Thyroid gland (tissue), 4 donors: ENCODE measurements at regions not wholly inside any gene's neighbourhood (a gene's known extent, or its start where the extent isn't known, plus 50 kb on each side); places are given as distances from the start of the nearest gene placed in this dataset.

Source experiments
- POLR2A ChIP-seq, 2 donors: fragments of 450-650 bp; IDR thresholded peaks; one replicate each; pipeline ENCODE4 v1.6.1; 2017; ENCODE audit warnings: antibody characterized with exemption in 2 of 2, mild to moderate bottlenecking in 2 of 2, moderate library complexity in 1 of 2
- TF ChIP-seq, protein P1 (sequence below), 6 experiments: fragments of 200-600 bp in 3 of 6; fragments of 450-650 bp in 3 of 6; sonication (generic) in 3 of 6; IDR thresholded peaks; one replicate each; pipeline ENCODE4 v1.5.1; 2016 to 2019; ENCODE audit warnings: antibody characterized with exemption in 6 of 6, mild to moderate bottlenecking in 2 of 6, inconsistent platforms in 1 of 6, moderate library complexity in 1 of 6

- TF ChIP-seq, protein P1, sequence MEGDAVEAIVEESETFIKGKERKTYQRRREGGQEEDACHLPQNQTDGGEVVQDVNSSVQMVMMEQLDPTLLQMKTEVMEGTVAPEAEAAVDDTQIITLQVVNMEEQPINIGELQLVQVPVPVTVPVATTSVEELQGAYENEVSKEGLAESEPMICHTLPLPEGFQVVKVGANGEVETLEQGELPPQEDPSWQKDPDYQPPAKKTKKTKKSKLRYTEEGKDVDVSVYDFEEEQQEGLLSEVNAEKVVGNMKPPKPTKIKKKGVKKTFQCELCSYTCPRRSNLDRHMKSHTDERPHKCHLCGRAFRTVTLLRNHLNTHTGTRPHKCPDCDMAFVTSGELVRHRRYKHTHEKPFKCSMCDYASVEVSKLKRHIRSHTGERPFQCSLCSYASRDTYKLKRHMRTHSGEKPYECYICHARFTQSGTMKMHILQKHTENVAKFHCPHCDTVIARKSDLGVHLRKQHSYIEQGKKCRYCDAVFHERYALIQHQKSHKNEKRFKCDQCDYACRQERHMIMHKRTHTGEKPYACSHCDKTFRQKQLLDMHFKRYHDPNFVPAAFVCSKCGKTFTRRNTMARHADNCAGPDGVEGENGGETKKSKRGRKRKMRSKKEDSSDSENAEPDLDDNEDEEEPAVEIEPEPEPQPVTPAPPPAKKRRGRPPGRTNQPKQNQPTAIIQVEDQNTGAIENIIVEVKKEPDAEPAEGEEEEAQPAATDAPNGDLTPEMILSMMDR (IDR thresholded peaks at IDR 0.05), result no peak
- no peak for TF ChIP-seq POLR2A (IDR thresholded peaks at IDR 0.05)
Observed at GRCh38 chr12:91680864-91681263, 464.8 kb downstream of the BTG1 start.
